Stimulated activated CD8-positive, alpha-beta memory T cell treated with anti-CD3 and anti-CD28 coated beads, Interleukin-15, amount 100 ng/mL, for 1 hour (primary cell): ENCODE measurements at regions not wholly inside any gene's neighbourhood (a gene's known extent, or its start where the extent isn't known, plus 50 kb on each side); places are given as distances from the start of the nearest gene placed in this dataset.
"Not testable (repeated sequence)": the region's sequence is repeated elsewhere in the genome, so short reads cannot be mapped to it uniquely, and the experiment has no call there.

Experiments used
- DNase-seq: peaks from one replicate; pipeline ENCODE4 v3.0.0-alpha.2; 2020; ENCODE audit warnings: low read depth

DNA sequence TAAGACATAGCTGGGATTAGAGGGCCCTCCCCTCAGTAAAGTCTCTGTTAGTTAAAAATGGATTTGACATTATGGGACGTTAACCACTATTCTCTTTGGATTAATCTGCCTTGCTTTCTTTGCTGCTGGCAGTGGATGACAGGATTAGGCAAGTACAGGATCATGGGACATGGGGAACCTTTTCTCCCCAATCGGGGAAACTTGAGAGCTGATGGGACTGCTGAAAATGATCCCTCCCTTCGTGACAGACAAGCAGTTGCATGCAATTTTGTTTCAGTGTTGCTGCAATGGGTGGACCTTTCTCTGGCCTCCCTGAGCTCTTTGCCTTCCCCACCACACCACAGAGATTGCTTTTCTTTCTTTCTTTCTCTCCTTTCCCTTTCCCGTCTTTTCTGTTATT, 120.2 kb upstream of the BANK1 start:
- DNase-seq, result no peak

DNA sequence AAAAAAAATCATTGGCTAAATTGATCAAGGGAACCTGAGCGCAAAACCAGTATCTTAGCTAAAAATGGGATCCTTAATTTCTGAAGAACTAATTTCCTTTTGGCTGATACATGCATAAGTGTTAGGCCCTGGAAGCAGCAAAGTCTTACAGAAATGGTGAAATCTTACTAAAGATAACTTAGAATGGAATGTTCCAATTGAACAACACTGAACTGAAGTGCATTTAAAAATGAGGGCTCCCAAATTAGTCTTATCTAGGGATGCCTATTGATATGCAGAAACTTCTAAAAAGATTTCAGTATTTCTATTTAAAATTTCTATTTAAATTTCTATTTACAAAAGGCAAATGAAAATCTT, 120.7 kb upstream of the BANK1 start:
- DNase-seq, result no peak

GRCh38 chr4:101669138-101669831, 121.2 kb upstream of the BANK1 start:
- no peak for DNase-seq

GRCh38 chr4:101667348-101667747, 123.2 kb upstream of the BANK1 start:
- DNase-seq, result no peak

- DNase-seq, result no peak
Measured at GRCh38 chr4:101660607-101661006, 129.9 kb upstream of the BANK1 start.

DNA sequence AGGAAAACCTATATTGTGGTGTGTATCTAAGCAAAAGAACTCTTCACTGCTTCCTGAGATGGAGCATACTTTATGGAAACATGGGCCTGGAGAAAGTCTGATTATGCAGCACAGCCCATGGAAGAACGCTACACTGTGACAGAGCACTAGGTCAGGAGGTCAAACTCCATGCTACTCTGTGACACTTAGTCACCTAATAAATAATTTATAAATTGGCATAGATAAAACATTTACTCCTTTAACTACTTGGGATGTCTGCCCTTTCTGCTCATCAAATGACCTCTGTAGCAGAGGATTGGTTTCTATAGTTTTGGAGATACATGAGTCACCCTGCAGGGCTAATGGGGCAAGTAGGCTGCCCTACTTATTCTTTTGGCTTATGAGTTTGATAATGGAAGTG, 134.7 kb upstream of the BANK1 start:
- no peak for DNase-seq

GRCh38 chr4:101655005-101655404, 135.5 kb upstream of the BANK1 start:
- DNase-seq, result no peak

GRCh38 chr4:101651778-101652177, 138.8 kb upstream of the BANK1 start:
- no peak for DNase-seq

DNA sequence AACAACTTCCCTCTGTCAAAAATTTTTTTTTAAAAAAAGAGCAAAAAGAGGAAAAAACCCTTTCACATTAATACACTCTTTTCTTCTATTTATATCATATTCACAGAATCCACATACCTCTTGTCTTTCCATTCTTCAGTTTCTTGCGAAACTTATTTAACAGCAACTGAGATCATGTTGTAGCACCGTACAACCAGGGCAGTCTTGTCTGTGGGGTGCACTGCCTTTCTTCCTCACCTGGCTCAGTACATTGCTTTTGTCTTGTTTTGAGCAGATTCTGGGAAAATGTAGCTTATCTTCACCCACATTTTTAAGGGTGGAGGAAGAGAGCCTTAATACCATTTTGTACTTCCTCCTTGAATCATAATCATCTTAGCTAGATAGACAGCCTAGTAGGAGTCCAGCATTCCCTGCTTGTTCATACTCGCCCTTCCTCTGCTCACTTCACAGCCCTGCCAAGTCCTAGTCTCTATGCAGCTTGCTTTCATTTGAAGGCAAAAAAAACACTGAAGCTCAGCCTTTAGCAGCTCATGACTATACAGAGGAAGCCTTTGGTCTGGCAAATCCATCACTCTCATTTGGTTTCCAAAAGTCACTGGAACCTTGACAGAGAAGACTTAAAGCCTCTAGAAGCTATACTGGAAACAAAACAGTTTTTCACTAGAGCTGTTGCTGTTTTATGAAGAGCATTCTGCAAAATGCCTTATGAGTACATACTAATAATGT, 140.6 kb upstream of the BANK1 start:
- DNase-seq, result no peak

DNA sequence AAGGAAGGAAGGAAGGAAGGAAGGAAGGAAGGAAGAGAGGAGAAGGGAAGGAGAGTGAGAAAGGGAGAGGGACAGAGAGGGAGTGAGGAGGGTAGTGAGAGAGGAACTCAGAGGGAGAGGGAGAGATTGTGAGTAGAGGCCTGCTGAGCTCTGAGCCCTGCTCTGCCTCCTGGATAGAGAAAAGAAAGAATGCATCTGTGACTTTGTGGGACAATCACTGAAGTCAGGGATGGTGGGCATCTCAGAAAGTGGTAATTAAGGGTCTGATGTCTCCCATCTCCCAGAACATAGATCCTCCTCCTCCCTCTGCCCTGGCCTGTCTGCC, 142.9 kb upstream of the BANK1 start:
- DNase-seq, result no peak

- DNase-seq, result no peak
Measured at GRCh38 chr4:101644516-101644915, 146.0 kb upstream of the BANK1 start.

DNA sequence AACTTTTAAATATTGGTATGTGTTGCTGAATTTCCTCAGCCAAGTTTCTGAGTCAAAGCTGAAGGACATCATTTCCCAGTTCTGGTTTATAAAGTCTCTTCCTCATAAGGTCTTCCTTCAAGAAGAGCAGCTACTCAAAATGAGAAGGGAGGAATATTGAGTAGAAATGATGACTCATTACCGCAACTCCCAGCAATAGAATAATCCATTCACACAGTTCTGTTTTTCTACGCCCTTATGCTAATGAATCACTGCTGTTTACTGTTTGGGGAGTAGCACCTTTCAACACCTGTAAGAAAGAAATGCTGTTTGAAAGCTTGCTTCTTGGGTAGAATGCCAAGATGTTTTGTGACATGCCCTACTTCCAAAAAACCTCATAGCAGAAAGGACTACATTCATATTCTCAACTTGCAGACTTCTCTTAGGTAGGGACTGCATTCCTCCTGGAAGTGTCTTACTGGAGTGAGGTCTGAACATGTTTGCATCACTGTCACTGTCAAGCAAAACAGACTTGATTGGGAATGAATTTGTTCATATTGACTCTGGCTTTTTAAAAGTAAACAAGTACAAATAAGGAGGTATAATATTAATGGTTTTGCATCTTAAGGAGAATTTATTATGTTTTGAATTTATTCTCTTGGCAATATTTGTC, 147.2 kb upstream of the BANK1 start:
- DNase-seq, result no peak

DNA sequence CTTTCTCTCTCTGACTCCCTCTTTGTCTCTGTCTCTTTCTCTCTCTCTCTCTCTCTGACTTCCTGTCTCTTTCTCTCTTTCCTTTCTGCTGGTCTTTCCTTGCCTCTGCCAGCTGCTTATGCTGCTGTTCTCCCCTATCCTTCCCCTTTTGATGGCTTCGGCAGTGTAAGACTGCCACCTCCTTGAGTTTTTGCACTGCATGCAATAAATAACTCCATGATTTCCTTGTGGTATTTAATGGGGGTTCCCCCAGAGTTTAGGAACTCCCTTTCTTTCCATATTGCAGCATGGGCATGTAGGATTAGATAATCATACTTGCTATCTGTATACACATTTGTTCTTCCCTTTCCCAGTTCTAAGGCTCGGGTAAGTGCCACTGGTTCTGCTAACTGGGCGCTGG, 157.8 kb upstream of the BANK1 start:
- not testable (repeated sequence) for DNase-seq

DNA sequence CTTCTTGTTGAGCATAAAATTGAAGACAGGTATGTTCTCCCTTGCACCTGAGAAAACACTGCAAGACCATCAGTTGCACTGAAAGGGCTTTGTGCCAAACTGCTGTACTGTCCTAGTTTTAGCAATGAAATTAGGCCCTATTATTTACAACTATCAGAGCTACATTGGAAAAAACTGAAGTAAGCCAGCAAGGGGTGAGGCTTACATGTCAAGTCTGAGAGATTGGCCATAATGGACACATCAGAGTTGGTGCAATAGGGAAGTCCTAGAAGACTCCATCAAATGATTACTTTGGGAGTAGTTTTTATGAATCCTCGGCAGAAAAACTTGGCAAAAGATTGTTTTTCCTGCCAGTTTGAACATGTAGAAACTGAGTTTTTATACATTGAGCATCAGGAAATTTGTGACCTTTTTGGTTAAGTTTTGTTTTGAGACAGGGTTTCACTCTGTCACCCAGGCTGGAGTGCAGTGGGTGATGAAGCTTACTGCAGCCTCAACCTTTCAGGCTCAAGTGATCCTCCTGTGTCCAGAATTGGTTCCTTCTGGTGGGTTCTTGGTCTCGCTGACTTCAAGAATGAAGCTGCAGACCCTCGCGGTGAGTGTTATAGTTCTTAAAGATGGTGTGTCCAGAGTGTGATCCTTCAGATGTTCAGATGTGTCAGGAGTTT, 160.1 kb upstream of the BANK1 start:
- DNase-seq, result no peak

DNA sequence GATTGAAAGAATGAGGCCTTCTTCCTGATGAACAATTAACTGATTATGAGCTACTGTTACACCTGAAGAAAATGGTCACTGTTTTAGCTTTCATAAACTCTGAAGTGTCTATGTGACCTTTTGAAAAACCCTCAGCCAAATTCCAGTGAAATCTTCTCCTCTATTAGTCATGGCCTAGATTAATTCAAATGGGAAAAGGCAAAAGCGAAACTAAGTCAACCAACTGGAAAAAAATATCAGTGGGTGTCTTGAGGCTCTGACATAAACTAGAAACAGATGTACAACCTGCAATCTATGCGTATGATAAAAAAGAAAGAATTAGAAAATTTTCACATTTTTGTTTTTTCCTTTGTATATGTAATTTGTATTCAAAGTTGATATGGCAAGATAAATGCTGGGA, 169.4 kb upstream of the BANK1 start:
- no peak for DNase-seq

GRCh38 chr4:101615652-101616051, 174.9 kb upstream of the BANK1 start:
- DNase-seq, result no peak

- DNase-seq, result not testable (repeated sequence)
Measured at GRCh38 chr4:101606989-101607388, 183.5 kb upstream of the BANK1 start.

DNA sequence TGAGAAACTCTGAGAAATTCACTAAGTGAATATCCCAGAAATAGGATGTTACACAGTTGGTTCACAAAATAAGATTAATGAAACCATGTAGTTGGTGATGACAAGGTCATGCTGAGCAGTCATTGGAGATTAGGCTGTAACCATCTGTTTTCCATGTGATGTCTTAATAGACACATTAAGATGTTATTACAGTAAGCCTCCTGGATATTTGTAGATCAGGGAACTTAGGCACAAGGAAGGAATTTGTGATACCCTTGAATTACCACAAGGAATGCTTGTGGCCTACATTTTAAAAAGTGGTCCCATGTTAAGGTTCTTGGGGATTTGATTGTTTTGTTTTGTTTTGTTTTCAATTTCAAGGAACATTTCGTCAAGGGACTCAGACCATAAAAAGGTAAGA, 185.6 kb upstream of the BANK1 start:
- DNase-seq, result no peak

- DNase-seq, result no peak
Measured at GRCh38 chr4:101600287-101600686, 190.2 kb upstream of the BANK1 start.

GRCh38 chr4:101599620-101600019, 190.9 kb upstream of the BANK1 start:
- no peak for DNase-seq

DNA sequence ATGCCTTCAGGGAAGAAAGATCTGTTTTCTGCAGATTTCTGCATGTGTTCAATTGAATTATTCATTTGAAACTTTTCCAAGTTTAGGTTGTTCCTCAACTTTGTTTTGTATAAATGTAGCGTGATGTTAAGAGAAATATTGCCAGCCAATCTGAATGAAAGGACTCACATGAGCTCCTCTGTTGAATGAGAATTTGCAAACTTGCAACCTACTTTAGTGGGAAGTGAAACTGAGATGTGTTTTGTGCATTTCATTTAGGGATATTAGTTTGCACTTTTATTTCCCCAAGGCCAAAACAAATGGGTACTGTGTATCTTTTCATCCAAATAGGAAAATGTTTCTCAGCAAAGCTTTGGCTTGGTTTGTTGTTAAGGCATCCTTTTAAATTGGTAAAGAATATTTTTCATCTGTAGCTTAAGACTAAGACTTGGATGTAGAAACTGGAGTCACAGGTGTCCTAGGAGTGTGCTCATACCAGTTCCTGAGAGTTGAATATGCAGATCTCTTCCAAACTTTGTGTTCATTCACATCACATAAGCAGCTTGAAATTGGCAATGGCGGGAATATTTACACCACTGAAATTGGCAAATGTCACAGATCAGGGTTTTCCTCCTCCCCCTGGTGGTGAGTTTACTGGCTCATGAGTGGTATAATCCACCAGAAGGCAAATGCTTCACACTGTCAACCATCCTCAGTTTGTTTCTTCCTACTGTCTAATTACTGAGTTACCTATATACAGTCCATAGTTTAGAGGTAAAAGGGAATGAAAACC, 193.6 kb upstream of the BANK1 start:
- DNase-seq, result peak; percentile 4

DNA sequence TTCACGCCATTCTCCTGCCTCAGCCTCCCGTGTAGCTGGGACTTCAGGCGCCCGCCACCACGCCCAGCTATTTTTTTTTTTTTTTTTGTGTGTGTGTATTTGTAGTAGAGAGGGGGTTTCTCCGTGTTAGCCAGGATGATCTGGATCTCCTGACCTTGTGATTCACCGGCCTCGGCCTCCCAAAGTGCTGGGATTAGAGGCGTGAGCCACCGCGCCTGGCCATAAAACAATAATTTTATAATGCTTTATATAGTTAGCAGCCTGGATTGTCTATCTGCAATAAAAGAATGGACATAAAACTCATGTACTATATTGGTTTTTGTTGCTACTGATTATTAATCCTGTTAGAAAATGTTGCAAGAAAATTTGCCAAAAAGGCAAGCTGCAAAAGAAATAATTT, 195.9 kb upstream of the BANK1 start:
- DNase-seq, result no peak
